GM12875 (cell line): ENCODE measurements at regions not wholly inside any gene's neighbourhood (a gene's known extent, or its start where the extent isn't known, plus 50 kb on each side); places are given as distances from the start of the nearest gene placed in this dataset.

ENCODE experiments used
- H3K4me3 ChIP-seq: one replicate; pipeline ENCODE4 v1.5.1; 2011; ENCODE audit warnings: low read depth, low read length, control low read depth
- CTCF ChIP-seq: IDR thresholded peaks from 2 replicates; pipeline ENCODE4 v1.5.1; 2011; ENCODE audit warnings: low read depth, mild to moderate bottlenecking, control low read depth, inconsistent platforms, low read length, moderate library complexity, borderline replicate concordance; ENCODE audit not compliant: insufficient read depth

GRCh38 chr1:69319287-69319686 is 248.4 kb upstream of the LRRC7 start:
- H3K4me3 ChIP-seq, result no peak overlapping the region
- TF ChIP-seq CTCF, result no peak

GRCh38 chr1:69320757-69321211 is 246.9 kb upstream of the LRRC7 start:
- no peak overlapping the region for H3K4me3 ChIP-seq
- TF ChIP-seq CTCF, result no peak

- H3K4me3 ChIP-seq, result no peak overlapping the region
- TF ChIP-seq CTCF, result no peak
Observed at GRCh38 chr1:69321311-69321710, 246.4 kb upstream of the LRRC7 start.

GRCh38 chr1:69328186-69328585 is 239.5 kb upstream of the LRRC7 start:
- no peak for TF ChIP-seq CTCF
- no peak overlapping the region for H3K4me3 ChIP-seq

DNA sequence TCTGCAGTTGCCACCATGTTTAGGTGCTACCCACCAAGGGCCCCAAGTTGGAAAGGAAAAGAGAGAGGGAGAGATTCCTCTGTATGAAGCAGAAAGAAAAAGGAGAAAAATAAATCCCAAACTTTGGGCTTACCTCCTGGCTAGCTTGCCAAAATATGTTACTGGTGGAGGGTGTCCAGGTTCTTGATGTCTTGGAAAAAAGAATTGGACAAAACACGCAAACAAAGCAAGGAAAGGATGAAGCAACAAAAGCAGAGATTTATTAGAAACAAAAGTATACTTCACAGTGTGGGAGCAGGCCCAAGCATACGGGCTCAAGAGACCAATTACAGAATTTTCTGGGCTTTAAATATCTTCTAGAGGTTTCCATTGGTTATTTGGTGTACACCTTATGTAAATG is 204.5 kb upstream of the LRRC7 start:
- no peak overlapping the region for H3K4me3 ChIP-seq
- TF ChIP-seq CTCF, result no peak

GRCh38 chr1:69373520-69373919 is 194.2 kb upstream of the LRRC7 start:
- H3K4me3 ChIP-seq, result no peak overlapping the region
- TF ChIP-seq CTCF, result no peak

DNA sequence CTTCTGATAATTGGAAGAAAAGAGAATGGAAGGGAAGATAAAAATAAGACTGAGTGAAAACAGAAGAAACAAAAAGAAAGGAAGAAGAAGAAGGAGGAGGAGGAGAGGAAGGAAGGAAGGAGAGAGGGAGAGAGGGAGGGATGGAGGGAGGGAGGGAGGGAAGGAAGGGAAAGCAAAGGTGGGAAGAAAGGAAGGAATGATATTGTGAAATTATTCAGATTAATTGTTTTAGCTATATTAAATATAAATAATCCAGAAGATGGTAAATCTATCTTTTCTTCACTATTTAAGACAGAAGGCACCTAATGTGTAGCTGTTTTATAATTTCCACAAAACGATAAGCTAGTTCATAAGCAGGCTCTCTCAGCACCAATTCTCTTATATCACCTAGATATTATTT is 191.3 kb upstream of the LRRC7 start:
- H3K4me3 ChIP-seq, result no peak overlapping the region
- TF ChIP-seq CTCF, result no peak
